ENCODE measurements at regions not wholly inside any gene's neighbourhood (a gene's known extent, or its start where the extent isn't known, plus 50 kb on each side); places are given as distances from the start of the nearest gene placed in this dataset.

DNA sequence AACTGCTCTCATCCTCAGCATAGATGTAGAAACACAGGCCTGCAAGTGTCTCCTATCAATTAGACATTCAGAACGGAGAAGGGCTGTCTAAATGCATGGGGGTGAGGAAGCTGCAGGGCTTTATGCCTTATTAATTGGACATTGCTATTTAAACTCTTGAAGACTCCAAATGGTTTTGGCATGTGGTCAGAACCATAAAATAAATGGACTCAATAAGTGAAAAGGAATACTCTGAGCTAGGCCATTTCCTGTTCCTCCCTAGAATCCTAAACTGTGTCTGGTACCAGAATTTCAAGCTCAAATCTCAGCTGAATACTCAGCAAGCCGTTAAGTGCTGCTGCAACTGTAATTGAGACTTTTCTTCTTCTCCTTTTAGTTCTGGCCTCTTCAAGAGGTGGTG lies 80.4 kb upstream of the C1orf87 start:
- Histone ChIP-seq H3K4me3 (ENCODE audit: control insufficient read depth in 2 of 3, extremely low read depth in 1 of 3, insufficient read depth in 2 of 3, low read depth in 1 of 3, low read length in 3 of 3) (no peak overlapping the region), H3K79me2 (ENCODE audit: control insufficient read depth, insufficient read depth, low read length) (no peaks in the 10 kb centered on the region), H3K36me3 (ENCODE audit: control insufficient read depth in 2 of 2, extremely low read depth in 1 of 2, insufficient read depth in 2 of 2, low read length in 2 of 2) (no peaks in the 10 kb centered on the region), H3K27me3 (ENCODE audit: control insufficient read depth, extremely low read depth, insufficient read depth, low read length) (no peaks in the 10 kb centered on the region), H2AFZ (ENCODE audit: control insufficient read depth, low read length) (no peak overlapping the region), H3K27ac (ENCODE audit: control insufficient read depth, insufficient read depth, low read length) (no peak overlapping the region), H3K9me3 (ENCODE audit: control insufficient read depth, low read depth, low read length) (no peaks in the 10 kb centered on the region), H3K9me1 (ENCODE audit: control insufficient read depth, extremely low read depth, insufficient read depth, low read length) (no peaks in the 10 kb centered on the region), H3K4me1 (ENCODE audit: control insufficient read depth, extremely low read depth, insufficient read depth, low read length) (no peaks in the 10 kb centered on the region), H3K9ac (ENCODE audit: control insufficient read depth, extremely low read depth, insufficient read depth, low read length) (no peak overlapping the region), H3K4me2 (ENCODE audit: control insufficient read depth, extremely low read depth, insufficient read depth, low read depth, low read length) (no peak overlapping the region), H4K20me1 (ENCODE audit: control insufficient read depth, extremely low read depth, insufficient read depth, low read length) (no peaks in the 10 kb centered on the region)
- dilution Hi-C loops (cut with MboI; ENCODE audit: extremely low pct_ligation_motif_present, low sequenced_read_pairs), result no loop called here
- no peak for FAIRE-seq
- TF ChIP-seq, protein P1, sequence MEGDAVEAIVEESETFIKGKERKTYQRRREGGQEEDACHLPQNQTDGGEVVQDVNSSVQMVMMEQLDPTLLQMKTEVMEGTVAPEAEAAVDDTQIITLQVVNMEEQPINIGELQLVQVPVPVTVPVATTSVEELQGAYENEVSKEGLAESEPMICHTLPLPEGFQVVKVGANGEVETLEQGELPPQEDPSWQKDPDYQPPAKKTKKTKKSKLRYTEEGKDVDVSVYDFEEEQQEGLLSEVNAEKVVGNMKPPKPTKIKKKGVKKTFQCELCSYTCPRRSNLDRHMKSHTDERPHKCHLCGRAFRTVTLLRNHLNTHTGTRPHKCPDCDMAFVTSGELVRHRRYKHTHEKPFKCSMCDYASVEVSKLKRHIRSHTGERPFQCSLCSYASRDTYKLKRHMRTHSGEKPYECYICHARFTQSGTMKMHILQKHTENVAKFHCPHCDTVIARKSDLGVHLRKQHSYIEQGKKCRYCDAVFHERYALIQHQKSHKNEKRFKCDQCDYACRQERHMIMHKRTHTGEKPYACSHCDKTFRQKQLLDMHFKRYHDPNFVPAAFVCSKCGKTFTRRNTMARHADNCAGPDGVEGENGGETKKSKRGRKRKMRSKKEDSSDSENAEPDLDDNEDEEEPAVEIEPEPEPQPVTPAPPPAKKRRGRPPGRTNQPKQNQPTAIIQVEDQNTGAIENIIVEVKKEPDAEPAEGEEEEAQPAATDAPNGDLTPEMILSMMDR (optimal IDR thresholded peaks at IDR 0.05 in 1 of 3, IDR thresholded peaks at IDR 0.05 in 1 of 3, conservative IDR thresholded peaks at IDR 0.05 in 1 of 3; ENCODE audit: extremely low read depth in 1 of 3, insufficient read depth in 2 of 3, low read length in 3 of 3), result no peak
- no peak for TF ChIP-seq EZH2 (IDR thresholded peaks at IDR 0.05; ENCODE audit: low read length)
- DNase-seq (ENCODE audit: low read depth, low spot score), result no peak

DNA sequence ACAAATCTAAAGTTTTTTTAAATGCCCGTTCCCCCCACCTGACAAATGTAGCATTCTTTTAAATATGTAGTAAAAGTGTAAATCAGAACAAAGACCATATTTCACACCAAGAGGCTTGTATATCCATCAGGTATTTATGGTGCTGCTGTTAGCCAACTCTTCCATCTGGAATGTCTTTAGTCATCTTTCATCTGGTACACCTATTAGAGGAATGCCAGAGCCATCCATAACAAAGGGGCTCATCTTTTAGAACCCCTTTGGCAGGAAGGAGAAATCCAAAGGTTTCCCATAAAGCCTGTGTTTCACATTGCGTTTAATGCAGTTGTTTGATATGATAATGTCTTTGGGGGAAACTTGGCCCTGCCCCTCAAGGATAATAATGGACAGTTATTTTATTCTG lies 79.3 kb upstream of the C1orf87 start:
- Histone ChIP-seq H3K4me1 (ENCODE audit: control insufficient read depth, extremely low read depth, insufficient read depth, low read length) (no peaks in the 10 kb centered on the region), H4K20me1 (ENCODE audit: control insufficient read depth, extremely low read depth, insufficient read depth, low read length) (no peaks in the 10 kb centered on the region), H3K36me3 (ENCODE audit: control insufficient read depth in 2 of 2, extremely low read depth in 1 of 2, insufficient read depth in 2 of 2, low read length in 2 of 2) (no peaks in the 10 kb centered on the region), H3K9me1 (ENCODE audit: control insufficient read depth, extremely low read depth, insufficient read depth, low read length) (no peaks in the 10 kb centered on the region), H3K9me3 (ENCODE audit: control insufficient read depth, low read depth, low read length) (no peaks in the 10 kb centered on the region), H3K27me3 (ENCODE audit: control insufficient read depth, extremely low read depth, insufficient read depth, low read length) (no peaks in the 10 kb centered on the region), H3K27ac (ENCODE audit: control insufficient read depth, insufficient read depth, low read length) (no peak overlapping the region), H2AFZ (ENCODE audit: control insufficient read depth, low read length) (no peak overlapping the region), H3K9ac (ENCODE audit: control insufficient read depth, extremely low read depth, insufficient read depth, low read length) (no peak overlapping the region), H3K4me3 (ENCODE audit: control insufficient read depth in 2 of 3, extremely low read depth in 1 of 3, insufficient read depth in 2 of 3, low read depth in 1 of 3, low read length in 3 of 3) (no peak overlapping the region), H3K79me2 (ENCODE audit: control insufficient read depth, insufficient read depth, low read length) (no peaks in the 10 kb centered on the region), H3K4me2 (ENCODE audit: control insufficient read depth, extremely low read depth, insufficient read depth, low read depth, low read length) (no peak overlapping the region)
- FAIRE-seq (no peak), DNase-seq (ENCODE audit: low read depth, low spot score) (no peak)
- dilution Hi-C loops (cut with MboI; ENCODE audit: extremely low pct_ligation_motif_present, low sequenced_read_pairs), result no loop called here
- no peak for TF ChIP-seq EZH2 (IDR thresholded peaks at IDR 0.05; ENCODE audit: low read length)
- TF ChIP-seq, protein P1 (optimal IDR thresholded peaks at IDR 0.05 in 1 of 3, IDR thresholded peaks at IDR 0.05 in 1 of 3, conservative IDR thresholded peaks at IDR 0.05 in 1 of 3; ENCODE audit: extremely low read depth in 1 of 3, insufficient read depth in 2 of 3, low read length in 3 of 3), result no peak

Measured in keratinocyte (primary cell).